NOMO-1 treated with DMSO at 0.1 percent for 48 hours (cell line): ENCODE measurements at regions not wholly inside any gene's neighbourhood (a gene's known extent, or its start where the extent isn't known, plus 50 kb on each side); places are given as distances from the start of the nearest gene placed in this dataset.
"Not testable (repeated sequence)": the region's sequence is repeated elsewhere in the genome, so short reads cannot be mapped to it uniquely, and the experiment has no call there.

ENCODE experiments used
- DNase-seq: peaks from one replicate; lab custom pipeline; 2025; ENCODE audit not compliant: unreplicated experiment; lab: John Stamatoyannopoulos, UW

DNA sequence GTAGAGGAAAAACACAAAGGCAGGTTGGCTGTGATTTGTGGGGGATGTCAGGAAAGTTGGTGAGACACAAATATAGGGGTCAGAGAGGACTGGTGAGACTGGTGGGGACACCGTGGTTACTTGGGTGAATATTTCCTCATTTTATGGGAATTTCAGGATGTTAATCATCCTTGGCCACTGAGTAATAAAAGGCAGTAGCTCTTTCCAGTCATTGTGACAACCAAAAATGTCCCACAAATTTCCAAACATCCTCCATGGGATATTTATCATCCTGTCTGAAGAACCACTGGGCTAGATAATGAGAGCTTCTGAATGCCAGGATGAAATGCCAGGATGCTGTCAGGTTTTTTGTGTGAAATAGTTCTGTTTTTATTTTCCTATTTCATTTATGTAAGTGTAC is 374.1 kb downstream of the CD109 start:
- DNase-seq, result no peak

DNA sequence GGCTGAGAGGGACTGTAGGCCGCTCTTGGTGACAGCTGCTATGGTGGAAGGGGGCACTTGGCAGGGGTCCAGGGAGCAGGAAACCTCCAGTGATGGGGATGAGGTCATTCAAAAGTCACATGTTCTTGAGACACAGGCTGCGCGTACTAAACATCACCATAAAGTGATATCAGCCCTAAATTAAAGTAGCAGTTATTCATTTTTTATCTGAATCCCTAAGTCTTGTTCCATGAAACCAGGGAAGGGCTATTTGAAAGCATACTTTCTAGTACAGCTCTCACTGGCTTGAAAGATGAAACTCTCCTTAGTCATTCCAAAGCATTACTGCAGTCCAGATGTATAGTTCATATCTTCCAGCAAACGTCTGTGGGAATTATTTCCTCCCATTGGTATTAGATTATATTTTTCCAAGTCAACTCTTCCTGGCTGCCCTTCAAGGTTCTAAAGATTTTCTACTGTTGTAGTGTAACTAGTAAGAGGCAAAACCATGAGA is 373.1 kb downstream of the CD109 start:
- no peak for DNase-seq

- no peak for DNase-seq
Measured at GRCh38 chr6:74066168-74066871, 370.3 kb downstream of the CD109 start.

DNA sequence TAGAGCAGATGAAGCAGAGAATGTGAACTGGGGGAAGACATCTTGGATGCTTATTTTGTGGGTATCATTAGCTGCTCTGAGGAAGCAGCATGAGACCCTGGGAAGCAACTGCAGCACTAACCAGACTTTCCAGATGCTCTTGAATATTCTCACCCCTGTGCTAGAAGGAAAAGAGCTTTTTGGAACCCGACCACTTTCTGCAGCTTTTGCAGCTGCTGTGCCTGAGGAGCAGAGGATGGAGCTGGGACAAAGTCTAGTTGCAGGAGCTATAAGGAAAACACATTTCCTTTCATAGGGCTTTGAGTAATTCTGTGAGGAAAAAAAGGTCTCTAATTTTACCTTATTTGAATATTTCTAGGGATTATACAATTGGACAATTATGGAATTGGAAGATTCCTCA is 369.7 kb downstream of the CD109 start:
- no peak for DNase-seq

- DNase-seq, result no peak
Measured at GRCh38 chr6:74063391-74063790, 367.4 kb downstream of the CD109 start.

- DNase-seq, result no peak
Measured at GRCh38 chr6:74061201-74061600, 365.2 kb downstream of the CD109 start.

DNA sequence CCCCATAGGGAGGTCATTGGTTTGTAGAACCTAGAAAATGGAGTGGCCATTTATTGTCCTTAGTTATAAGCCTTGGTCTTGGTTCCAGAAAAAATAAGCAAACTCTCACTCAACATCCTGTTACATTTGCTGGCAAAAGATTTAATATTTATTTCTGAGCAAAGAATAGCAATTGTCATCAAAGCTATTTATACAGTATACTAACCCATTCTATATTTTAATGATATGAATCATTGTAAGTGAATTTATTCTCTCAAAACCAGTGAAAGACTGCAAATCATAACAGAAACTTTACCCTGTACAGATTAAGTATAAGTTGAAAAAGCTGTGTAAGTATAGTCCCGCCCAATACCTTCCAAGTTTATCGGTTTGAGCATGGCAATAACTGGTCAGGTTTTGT is 364.4 kb downstream of the CD109 start:
- DNase-seq, result no peak

DNA sequence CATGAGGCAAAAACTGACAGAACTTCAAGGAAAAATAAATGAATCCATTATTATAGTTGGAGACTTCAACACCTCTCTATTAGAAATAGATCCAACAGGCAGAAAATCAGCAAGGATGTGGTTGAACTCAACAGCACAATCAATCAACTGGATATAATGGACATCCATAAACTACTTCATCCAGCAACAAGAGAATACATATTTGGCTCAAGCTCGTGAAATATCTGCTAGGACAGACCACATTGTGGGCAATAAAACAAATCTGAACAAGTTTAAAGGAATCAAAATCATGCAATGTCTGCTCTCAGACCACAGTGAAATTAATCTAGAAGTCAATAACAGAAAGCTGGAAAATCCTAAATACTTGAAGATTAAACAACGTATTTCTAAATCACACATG is 362.6 kb downstream of the CD109 start:
- no peak for DNase-seq

GRCh38 chr6:74057326-74057725 is 361.3 kb downstream of the CD109 start:
- DNase-seq, result no peak

DNA sequence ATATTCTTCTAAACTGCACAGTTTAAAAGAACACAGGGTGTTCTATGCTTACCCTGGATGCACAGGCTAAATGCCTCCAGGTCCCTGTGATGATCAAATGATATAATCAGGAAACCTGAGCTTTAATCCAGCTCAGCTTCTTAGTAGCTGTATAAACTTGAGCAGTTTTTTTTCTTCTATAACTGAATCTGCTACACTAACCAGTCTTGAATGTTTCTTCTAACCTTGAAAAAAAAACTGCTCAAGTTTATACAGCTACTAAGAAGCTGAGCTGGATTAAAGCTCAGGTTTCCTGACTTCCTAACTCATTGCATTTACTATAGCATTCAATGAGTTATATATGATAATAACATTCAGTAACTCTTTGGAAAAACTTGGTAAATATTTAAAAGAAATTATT is 358.2 kb downstream of the CD109 start:
- DNase-seq, result no peak

DNA sequence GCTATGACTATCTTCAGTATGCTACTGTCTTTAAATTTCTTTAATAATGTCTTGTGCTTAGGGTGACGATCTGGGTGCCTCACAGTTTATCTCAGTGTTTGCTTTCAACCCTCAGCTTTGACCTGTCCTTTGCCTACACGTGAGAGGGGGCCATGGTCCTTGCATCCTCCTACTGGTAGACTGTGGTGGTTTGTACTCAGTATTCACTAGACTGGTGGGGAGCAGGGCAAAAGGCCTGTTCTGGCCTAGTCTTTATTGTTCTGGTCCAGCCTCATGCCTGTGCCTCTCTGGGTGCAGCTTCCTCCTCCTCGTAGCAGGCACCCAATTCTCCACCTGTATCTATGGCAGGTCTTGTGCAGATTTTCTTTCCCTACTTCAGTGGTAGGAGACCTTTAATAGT is 354.9 kb downstream of the CD109 start:
- DNase-seq, result no peak

- no peak for DNase-seq
Measured at GRCh38 chr6:74048387-74048786, 352.4 kb downstream of the CD109 start.

- DNase-seq, result no peak
Measured at GRCh38 chr6:74044417-74045096, 348.6 kb downstream of the CD109 start.

GRCh38 chr6:74041420-74041819 is 345.4 kb downstream of the CD109 start:
- no peak for DNase-seq

- DNase-seq, result no peak
Measured at GRCh38 chr6:74018825-74019224, 322.8 kb downstream of the CD109 start.

DNA sequence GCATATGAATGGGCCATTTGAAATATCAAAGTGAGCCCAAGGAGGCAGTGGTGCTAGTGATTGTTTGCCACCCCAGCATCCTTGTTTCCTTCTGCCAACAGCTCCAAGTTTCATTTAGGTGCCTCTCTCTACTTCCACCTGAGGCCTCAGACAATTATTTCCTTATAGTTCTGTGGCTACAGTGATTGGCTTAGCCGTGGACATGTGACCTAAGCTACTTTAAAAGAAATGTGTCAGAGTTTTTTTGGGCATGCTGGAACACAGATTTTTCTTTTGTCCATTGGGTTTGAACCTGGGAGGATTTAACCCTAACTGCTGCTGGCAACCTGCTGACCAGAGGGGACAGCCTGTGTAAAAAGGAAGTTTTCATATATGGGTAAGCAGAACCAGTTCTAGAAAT is 319.4 kb downstream of the CD109 start:
- DNase-seq, result no peak

DNA sequence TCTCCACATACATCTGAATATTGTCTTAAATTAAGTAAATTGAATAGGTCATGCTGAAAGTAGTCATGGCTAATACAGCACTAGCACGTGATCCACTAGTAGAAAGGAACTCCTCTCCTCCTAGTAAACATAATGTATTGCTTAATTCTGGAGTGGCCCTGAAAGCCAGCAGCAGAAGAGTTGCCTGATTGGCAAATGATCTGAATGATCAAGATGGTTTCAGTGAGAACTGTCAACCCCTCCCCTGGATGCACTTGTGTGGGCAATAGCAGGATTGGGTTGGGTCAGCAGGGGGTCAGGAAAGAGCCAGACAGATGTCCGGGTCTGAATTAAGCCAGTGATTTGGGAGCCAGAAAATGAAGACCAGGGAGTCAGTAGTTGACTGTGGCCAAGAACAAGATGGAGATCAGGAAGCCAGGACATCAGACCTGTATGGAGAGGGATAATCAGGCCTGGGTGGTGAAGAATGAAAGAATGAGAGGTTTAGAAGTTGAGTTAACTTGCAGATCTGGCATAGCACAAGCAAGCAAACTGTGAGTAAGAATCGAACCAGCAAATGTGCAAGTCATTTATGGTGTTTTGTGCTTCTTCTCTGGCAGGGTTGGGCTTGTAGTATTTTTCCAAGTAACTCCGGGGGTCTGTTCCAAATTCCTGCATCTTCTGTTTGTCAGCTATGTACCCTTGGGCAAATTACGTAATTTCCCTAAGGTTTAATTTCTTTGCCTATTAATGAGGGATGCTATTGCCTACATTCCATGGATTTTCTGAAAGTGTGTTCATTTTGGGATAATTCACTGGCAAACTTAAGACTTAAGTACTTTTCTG is 304.9 kb downstream of the CD109 start:
- no peak for DNase-seq

- not testable (repeated sequence) for DNase-seq
Measured at GRCh38 chr6:73990609-73991238, 294.7 kb downstream of the CD109 start.

DNA sequence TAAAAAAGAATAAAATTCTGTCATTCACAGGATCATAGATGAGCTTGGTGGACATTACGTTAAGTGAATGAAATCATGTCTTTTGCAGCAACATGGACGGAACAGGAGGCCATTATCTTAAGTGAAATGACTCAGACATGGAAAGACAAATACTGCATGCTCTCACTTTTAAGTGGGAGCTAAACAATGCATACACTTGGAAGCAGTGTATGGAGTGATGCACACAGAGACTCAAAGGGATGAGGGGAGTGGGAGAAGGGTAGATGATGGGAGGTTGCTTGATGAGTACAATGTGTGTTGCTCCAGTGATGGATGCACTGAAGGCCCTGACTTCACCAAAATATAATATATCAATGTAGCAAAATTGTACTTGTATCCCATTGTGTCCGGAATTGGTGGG is 293.4 kb downstream of the CD109 start:
- DNase-seq, result no peak

DNA sequence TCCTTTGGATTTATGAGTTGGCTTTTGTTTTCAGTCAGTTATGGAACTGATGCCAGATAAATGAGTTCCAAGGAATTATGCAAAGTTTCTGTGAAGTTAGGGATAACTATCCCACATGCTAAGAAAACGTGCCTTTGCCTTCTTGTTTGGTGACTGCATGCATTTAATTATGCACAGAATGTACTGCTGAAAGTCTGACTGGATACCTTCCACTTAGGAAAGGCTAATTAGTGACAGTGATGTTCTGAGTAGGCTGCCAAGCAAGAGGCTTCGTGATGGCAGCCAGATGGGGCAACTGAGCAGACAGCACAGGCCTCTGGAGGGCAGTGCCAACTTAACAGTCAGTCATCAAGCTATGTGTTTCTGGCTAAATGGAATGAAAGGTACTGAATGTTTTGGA is 289.9 kb downstream of the CD109 start:
- no peak for DNase-seq

DNA sequence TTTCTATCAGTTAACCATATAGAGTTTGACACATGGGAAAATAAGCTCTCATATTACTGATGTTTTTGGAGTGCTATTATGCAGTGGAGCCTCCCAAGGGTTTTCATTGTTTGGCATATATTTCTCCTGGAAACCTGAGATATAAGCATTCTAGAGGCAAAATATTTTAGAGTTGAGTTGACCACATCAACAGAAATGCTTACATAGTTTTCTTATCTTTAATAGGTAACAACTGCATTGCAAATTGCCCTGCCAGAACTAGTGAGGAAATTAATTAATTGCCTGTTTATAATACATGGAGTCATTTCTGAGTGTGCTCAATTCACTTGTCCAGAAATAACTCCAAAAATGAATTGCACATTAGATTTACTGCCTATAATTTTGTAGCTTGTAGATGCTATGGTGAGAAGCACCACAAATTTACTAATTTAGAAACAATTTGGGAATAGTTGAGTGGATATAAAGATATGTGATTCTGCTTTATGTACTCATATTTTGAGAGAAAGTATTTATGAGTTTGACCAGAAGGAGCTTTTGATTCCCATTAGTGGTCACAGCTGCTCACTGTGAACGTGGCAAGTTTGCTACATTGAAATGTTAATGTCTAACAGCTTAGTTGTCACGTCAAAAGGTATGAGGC is 288.7 kb downstream of the CD109 start:
- DNase-seq, result no peak
